Spleen (tissue), 7 donors: ENCODE measurements at regions not wholly inside any gene's neighbourhood (a gene's known extent, or its start where the extent isn't known, plus 50 kb on each side); places are given as distances from the start of the nearest gene placed in this dataset.

Source experiments
- CTCF ChIP-seq, 11 experiments: fragments of 200-600 bp in 7 of 11; fragments of 450-650 bp in 4 of 11; sonication (generic) in 4 of 11; IDR thresholded peaks in 8 of 11; conservative IDR thresholded peaks in 3 of 11; 1 replicate in 7 of 11; 2 replicates in 4 of 11; pipeline versions ENCODE4 v1.4.0 to v1.8.0; 2016 to 2021; ENCODE audit warnings: antibody characterized with exemption in 11 of 11, inconsistent platforms in 4 of 11, mild to moderate bottlenecking in 1 of 11
- POLR2A ChIP-seq, 3 donors: fragments of 450-650 bp; IDR thresholded peaks; one replicate each; pipeline ENCODE4 v1.5.1; 2017; ENCODE audit warnings: antibody characterized with exemption in 3 of 3, mild to moderate bottlenecking in 1 of 3
- POLR2AphosphoS5 ChIP-seq, 3 donors: sonication (generic); formaldehyde crosslinking; IDR thresholded peaks; one replicate each; pipeline ENCODE4 v1.5.1; 2017; ENCODE audit warnings: antibody characterized with exemption in 3 of 3
- donor health status: DM: no; HTN: no; CAD: no; lungs with moderate emphysema.
- donor health status: DM: no; HTN: no; CAD: no.
- donor health status: DM: no; HTN: no; CAD: no.

DNA sequence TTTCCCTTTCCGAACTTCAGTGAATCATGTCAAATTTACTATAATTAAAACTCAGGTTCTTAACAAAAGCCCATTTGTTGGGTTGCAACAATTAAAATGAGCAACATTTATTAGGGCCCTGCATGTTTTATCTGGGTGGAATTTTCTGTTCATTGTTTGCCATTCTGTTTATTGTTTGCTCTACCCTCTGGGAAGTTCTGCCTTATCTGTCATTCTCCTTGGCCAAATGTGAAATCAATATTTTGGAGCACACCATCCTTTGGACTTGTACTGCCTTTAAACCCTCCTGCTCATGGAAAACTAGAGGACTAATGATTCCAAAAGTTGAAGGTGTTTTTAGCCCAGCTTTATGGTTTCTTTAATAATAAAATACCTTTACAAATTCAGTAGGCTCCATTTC is 134.5 kb upstream of the KCND2 start:
- no peak for TF ChIP-seq CTCF (IDR thresholded peaks at IDR 0.05 in 8 of 11, conservative IDR thresholded peaks at IDR 0.05 in 3 of 11)
- TF ChIP-seq POLR2A (IDR thresholded peaks at IDR 0.05), result no peak
- no peak for TF ChIP-seq POLR2AphosphoS5 (IDR thresholded peaks at IDR 0.05)
